Activated T-cell treated with anti-CD3 and anti-CD28 coated beads for 24 hours (primary cell): ENCODE measurements at regions not wholly inside any gene's neighbourhood (a gene's known extent, or its start where the extent isn't known, plus 50 kb on each side); places are given as distances from the start of the nearest gene placed in this dataset.
"Not testable (repeated sequence)": the region's sequence is repeated elsewhere in the genome, so short reads cannot be mapped to it uniquely, and the experiment has no call there.

ENCODE experiments used
- DNase-seq: peaks from one replicate; pipeline ENCODE4 v3.0.0-alpha.2; 2020; ENCODE audit warnings: low read depth

- DNase-seq: no peak
Observed at GRCh38 chr6:5837323-5837722, 169.4 kb downstream of the NRN1 start.

DNA sequence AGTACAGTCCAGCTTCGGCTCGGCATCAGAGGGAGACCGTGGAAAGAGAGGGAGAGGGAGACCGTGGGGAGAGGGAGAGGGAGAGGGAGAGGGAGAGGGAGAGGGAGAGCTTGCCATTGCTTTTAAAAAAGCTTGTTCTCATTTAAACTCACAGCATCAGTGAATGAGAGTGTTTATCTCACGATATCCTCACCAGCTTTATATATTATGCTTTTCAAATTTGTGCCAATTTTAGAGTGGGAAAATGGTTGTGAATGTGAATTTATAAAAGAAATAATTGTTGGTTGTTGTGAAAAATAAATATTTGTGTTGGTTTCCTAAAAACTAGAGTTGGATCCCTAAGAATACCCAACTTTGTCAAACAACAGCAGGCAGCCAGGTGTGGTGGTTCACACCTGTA is 170.1 kb downstream of the NRN1 start:
- not testable (repeated sequence) for DNase-seq

- no peak for DNase-seq
Observed at GRCh38 chr6:5833120-5833519, 173.6 kb downstream of the NRN1 start.

GRCh38 chr6:5832668-5833067 is 174.1 kb downstream of the NRN1 start:
- DNase-seq: no peak

GRCh38 chr6:5831219-5831862 is 175.4 kb downstream of the NRN1 start:
- DNase-seq: peak; percentile 35

- no peak for DNase-seq
Observed at GRCh38 chr6:5828296-5828695, 178.4 kb downstream of the NRN1 start.

- no peak for DNase-seq
Observed at GRCh38 chr6:5827056-5827904, 179.4 kb downstream of the NRN1 start.

- not testable (repeated sequence) for DNase-seq
Observed at GRCh38 chr6:5824382-5824983, 182.2 kb downstream of the NRN1 start.
